OCI-LY1 (cell line): ENCODE measurements at regions not wholly inside any gene's neighbourhood (a gene's known extent, or its start where the extent isn't known, plus 50 kb on each side); places are given as distances from the start of the nearest gene placed in this dataset.

Experiments used
- EZH2 ChIP-seq: fragments of 200-600 bp; sonication (generic), shearing (Covaris generic); IDR thresholded peaks from 2 replicates; pipeline ENCODE4 v1.8.0; 2017; ENCODE audit warnings: borderline replicate concordance, mixed run types, mild to moderate bottlenecking, antibody characterized with exemption, low read length, moderate library complexity, mixed read lengths
- TF ChIP-seq, protein P1 (sequence below): fragments of 200-600 bp; sonication (generic), shearing (Covaris generic); IDR thresholded peaks from 2 replicates; pipeline ENCODE4 v1.5.1; 2017; ENCODE audit warnings: mild to moderate bottlenecking, antibody characterized with exemption, low read length, moderate library complexity, mixed read lengths

DNA sequence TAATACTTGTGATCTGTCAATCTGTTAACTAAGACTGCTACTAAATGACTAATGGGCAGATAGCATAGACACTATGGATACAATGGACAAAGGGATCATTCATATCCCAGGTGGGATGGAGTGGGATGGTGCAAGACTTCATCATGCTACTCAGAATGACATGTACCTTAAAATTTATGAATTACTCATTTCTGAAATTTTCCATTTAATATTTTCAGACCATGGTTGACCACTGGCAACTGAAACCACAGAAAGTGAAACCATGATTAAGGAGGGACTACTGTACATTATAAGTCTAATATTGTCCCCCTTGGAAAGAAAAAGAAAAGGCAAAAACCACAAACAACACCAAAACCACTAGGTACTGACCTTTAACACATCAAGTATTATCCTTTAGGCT, 247.0 kb upstream of the SYT4 start:
- TF ChIP-seq, protein P1, sequence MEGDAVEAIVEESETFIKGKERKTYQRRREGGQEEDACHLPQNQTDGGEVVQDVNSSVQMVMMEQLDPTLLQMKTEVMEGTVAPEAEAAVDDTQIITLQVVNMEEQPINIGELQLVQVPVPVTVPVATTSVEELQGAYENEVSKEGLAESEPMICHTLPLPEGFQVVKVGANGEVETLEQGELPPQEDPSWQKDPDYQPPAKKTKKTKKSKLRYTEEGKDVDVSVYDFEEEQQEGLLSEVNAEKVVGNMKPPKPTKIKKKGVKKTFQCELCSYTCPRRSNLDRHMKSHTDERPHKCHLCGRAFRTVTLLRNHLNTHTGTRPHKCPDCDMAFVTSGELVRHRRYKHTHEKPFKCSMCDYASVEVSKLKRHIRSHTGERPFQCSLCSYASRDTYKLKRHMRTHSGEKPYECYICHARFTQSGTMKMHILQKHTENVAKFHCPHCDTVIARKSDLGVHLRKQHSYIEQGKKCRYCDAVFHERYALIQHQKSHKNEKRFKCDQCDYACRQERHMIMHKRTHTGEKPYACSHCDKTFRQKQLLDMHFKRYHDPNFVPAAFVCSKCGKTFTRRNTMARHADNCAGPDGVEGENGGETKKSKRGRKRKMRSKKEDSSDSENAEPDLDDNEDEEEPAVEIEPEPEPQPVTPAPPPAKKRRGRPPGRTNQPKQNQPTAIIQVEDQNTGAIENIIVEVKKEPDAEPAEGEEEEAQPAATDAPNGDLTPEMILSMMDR: no peak
- no peak for TF ChIP-seq EZH2
